Epithelial cell of prostate (primary cell): ENCODE measurements at regions not wholly inside any gene's neighbourhood (a gene's known extent, or its start where the extent isn't known, plus 50 kb on each side); places are given as distances from the start of the nearest gene placed in this dataset.
A peak's percentile ranks its signal among the peaks of the same experiment; 100 is the strongest.
"Not testable (repeated sequence)": the region's sequence is repeated elsewhere in the genome, so short reads cannot be mapped to it uniquely, and the experiment has no call there.

Source experiments
- DNase-seq: peaks from one replicate; pipeline ENCODE4 v3.0.0-alpha.2; 2011; ENCODE audit warnings: low read depth, low spot score
- H3K27ac ChIP-seq: fragments of 450-650 bp; 2 replicates; pipeline ENCODE4 v1.5.1; 2017; ENCODE audit warnings: mild to moderate bottlenecking

DNA sequence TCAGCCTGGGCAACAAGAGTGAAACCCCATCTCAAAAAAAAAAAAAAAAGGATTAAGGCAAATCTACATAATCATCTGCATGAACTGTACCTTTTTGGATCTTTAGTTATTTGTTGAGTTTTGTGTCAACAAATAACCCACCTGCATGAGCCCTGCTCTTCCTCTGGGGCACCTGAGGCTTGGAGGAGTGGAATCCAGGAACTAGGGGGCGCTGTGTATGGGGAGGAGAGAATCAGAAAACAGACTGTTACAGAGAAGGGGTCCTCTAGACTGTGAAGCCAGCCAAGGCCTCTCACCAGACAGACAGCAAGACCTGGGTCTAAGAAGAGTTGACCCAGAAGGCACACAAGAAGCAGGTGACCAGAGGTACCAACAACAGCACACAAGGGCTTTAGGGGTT lies 682.8 kb upstream of the NRP1 start:
- no peak for DNase-seq
- H3K27ac ChIP-seq, result no peak overlapping the region

DNA sequence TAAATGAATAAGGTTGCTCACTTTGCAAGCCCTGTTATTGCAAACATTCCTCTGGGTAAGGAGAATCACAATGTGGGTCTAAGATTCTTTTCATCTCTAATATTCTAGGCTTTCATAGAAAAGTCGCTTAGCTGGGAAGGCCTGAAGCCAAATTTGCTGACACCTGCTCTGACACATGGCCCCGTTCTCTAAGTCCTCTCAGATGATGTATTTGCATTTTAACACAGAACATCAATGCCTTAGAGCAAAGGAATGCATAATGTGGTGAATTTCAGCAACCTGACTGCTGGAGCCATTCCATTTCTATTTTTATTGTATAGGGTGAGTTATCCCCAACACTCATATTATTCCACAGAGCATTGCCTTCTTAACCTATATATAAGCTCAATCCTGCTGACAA lies 682.1 kb upstream of the NRP1 start:
- H3K27ac ChIP-seq, result no peak overlapping the region
- DNase-seq, result no peak

DNA sequence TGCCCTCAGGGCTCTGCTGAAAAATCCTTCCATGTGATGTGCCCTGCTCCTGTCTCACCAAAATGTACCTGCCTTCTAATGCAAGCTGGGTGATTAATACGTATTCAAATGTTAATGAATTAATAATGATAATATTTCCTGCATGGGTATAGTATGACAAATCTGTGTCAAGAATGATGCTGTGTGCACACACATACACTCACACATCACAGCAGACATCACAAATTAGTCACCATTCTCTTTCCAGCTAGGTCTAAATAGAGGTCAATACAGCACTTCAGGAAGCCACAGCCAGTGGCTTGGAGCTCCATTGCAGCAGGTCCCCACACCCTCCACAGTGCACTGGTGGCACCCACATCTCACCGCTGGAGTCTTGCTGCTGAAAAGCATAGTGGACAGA lies 681.2 kb upstream of the NRP1 start:
- no peak overlapping the region for H3K27ac ChIP-seq
- DNase-seq, result peak; percentile 33

DNA sequence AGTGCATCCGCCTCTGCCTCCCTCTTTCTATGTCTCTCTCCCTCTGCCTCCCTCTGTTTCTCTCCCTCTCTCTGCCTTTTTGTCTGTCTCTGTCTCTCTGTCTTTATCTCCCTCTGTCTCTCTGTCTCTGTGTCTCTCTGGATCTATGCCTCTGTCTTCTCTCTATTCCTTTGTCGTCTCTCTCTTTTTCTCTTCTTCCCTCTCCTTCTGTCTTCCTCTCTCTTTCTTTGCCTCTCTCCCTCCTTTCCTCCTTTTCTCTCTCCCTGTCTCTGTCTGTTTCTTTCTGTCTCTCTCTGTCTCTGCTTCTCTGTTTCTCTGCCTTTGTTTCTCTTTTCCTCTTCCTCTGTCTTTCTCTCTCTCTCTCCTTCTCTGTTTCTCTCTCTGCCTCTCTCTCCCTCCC lies 678.8 kb upstream of the NRP1 start:
- H3K27ac ChIP-seq, result no peak overlapping the region
- DNase-seq, result no peak

DNA sequence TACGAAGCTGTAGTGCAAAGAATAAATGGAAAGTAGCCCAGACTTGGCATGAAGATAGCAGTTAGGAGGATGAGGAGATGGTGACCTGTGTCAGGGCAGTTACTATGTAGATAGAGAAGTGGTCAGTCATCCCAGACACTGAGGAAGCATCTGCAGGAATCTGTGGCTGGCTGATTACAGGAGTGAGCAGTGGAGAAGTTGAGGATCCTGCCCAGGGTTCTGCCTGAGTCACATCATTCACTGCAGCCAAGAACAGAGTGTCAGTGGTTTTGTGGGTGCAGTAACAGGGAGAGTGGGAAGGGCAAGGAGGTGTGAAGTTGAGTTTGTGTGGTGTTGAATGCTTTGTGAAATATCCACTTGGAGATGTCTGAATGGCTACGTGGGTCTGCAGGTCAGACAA lies 676.4 kb upstream of the NRP1 start:
- no peak for DNase-seq

DNA sequence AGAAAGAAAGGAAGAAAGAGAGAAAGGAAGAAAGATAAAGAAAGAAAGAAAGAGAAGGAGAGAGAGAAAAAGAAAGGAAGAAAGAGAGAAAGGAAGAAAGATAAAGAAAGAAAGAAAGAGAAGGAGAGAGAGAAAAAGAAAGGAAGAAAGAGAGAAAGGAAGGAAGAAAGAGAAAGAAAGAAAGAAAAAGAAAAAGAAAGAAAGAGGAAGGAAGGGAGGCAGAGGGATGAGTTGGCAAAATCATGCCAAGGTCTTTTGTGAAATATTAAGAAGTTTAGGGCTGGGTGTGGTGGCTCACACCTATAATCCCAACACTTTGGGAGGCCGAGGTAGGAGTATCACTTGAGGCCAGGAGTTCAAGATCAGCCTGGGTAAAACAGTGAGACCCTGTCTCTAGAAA lies 675.8 kb upstream of the NRP1 start:
- H3K27ac ChIP-seq, DNase-seq: not testable (repeated sequence)

More for the DNA sequence above, 676.4 kb upstream of the NRP1 start:
- no peak overlapping the region for H3K27ac ChIP-seq

DNA sequence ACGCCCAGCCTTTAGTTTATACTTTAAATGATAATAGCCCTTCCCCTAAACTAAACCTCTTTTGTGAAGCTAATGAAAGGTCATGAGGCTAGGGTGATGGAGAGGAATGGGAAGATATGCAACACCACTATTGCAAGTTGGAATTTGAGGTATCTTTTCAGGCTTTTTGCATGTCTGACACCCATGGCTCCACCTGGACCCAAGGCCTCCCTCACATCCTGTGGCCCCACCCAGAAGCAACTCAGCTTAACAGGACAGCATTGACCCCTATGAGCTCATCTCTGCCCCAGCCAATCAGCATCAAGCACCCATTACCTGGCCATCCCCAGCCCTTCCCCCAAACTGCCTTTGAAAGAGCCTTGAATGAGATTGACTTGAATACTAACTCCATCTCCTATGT lies 674.2 kb upstream of the NRP1 start:
- no peak overlapping the region for H3K27ac ChIP-seq
- no peak for DNase-seq

DNA sequence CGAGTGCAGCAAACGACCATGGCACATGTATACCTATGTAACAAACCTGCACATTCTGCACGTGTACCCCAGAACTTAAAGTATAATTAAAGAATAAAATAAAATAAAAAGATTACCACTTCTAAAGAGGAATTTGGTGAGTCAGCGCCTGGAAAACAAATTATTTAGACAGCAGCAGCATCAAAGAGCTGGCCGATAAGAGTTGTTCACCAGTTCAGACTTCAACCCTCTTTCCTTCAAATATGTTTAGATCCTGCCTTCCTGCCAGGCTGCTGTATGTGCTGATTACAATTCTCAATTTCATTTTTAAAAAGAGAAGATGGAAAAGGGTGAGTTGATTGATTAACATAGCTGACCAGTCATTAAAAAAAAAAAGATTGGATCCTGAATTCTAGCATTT lies 672.0 kb upstream of the NRP1 start:
- no peak for DNase-seq
- no peak overlapping the region for H3K27ac ChIP-seq

DNA sequence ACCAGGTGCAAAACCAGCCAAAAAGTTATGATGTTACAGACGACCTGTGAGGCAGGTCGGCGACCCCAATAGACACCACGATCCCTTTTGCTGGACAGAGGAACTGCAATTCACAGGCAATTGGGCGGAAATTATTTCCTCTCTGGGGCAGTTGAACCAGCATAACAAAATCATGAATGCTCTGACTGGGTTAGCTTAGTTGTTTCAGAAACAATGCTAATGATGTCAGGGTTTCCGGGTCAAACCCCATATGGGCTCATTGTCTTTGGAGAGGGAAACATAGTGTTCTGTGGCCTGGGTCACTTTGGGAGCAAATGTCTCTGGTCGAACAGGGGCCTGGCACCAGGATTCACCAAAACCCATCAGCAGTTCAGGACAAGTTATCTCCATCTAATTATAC lies 669.1 kb upstream of the NRP1 start:
- DNase-seq, result no peak
- H3K27ac ChIP-seq, result no peak overlapping the region

DNA sequence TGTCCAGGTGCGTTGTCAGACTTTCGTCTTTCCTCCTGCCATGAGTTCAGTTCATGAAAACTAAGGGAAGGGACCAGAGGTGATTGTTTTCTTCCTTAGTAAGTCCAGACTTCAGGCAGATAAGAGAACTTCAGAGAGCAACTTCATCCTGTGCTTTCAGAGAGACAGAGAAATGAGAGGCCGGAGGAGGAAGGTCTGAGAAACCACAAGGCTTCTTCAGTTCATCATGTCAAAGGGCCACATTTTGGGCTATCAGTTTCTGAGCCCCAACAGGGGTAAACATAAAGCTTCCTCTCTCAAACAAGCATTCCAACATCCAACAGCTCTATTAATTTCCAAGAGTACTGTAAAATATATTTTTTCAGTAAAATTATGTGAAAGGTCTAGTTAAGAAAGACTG lies 668.4 kb upstream of the NRP1 start:
- DNase-seq, result no peak
- no peak overlapping the region for H3K27ac ChIP-seq

DNA sequence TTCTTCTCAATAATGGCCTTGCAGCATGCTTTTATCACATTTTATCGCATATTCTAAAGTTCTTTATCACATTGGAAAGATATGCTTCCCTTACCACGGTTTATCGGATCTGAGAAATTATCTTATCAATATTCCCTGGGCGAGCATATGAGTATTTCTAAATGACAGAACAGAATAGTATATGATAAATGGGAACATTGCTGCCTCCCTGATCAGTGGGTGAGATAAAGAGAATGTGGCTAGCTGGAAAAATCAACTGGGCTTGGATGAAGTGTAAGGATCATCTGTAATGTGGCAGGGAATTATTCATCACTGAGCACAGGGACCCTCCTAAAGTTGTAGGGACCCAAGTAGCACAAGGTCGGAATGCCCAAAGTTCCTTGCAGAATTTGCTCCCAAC lies 667.4 kb upstream of the NRP1 start:
- DNase-seq, result no peak
- H3K27ac ChIP-seq, result no peak overlapping the region

DNA sequence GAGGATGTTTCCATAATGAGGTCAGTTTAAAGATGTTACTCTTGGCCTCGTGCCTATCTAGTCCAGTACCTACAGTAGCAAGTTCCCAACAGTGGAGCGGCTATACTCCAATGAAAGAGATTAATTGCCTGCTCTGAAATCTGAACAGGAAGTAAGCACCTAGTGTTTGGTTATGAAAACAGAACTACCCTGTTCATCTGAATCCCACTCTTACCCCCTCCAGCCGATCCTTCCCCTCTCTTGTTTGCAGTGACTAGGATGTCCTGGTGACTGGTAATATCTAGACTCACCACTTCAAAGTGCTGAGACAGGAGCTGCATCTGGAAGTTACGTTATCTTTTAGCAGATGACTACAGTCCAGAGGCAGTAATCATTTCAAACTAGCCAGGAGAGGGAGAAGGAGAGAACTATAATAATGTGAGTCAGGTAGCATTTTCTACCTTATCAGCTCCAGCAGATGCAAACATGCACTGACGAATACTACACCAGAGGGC lies 666.7 kb upstream of the NRP1 start:
- H3K27ac ChIP-seq, result no peak overlapping the region
- DNase-seq, result no peak

DNA sequence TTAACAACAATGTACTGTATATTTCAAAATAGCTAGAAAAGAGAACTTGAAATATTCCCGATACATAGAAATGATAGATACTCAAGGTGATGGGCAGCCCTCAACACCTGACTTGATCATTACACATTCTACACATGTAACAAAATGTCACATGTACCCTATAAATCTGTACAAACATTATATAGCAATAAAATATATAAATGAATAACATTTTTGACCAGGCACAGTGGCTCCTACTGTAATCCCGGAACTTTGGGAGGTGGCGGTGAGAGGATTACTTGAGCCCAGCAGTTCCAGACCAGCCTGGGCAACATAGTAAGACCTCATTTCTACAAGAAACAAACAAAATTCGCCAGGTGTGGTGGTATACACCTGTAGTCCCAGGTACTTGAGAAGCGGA lies 659.5 kb upstream of the NRP1 start:
- no peak for DNase-seq
- H3K27ac ChIP-seq, result no peak overlapping the region

DNA sequence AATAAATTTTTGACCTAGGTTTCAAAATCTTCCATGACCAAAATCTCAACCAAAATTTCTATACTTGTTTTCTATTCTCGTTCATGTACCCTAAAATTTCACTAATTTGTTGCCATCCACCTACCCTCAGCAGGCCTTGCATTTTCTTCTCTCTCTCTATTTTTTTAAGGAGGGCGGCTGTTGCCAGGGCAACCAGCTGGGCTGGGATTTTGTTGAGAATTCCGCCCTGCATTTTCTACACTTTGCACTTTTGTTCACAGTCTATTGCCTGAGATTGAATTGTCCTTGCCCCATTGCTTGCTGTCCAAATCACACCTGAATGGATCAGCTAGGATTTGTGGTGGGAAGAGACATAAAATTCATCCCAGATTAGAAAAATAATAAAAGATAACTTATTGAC lies 657.5 kb upstream of the NRP1 start:
- DNase-seq, result no peak
- H3K27ac ChIP-seq, result no peak overlapping the region

DNA sequence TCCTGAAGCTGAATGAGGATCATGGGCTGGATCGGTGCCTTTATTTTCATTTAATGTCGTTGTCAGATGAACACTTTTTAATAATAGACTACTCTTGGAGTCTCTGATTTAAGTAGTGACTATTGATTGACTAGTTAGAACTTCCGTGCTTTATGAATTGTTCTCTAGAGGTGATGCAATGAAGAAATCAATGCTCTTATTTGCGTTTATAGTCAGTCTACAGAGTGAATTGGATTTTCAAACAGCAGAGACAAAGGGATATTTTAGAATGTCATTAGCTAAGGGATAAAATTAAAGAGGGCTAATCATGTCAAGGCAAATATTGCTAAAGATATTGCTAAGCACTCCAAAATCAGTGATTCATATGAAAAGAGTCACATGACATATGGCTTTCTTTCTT lies 652.0 kb upstream of the NRP1 start:
- no peak overlapping the region for H3K27ac ChIP-seq
- no peak for DNase-seq

DNA sequence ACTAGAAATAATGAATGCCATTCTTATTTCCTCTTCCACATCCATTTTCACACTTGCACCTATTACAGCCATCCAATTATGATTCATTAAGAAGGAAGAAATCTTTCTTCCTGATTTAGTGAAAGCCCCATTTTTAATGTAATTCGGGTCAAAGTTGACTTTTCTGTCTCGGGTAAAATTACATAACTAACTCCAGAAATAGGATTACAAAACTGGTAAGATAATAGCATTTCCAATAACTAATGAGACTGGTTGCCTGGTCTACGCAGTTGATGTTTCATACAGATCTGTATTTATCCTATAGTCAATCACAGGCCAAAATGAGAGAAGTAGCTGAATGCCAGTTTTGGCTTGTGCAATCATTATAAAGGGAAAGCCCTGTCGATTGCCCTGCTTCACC lies 651.5 kb upstream of the NRP1 start:
- no peak overlapping the region for H3K27ac ChIP-seq
- DNase-seq, result no peak

DNA sequence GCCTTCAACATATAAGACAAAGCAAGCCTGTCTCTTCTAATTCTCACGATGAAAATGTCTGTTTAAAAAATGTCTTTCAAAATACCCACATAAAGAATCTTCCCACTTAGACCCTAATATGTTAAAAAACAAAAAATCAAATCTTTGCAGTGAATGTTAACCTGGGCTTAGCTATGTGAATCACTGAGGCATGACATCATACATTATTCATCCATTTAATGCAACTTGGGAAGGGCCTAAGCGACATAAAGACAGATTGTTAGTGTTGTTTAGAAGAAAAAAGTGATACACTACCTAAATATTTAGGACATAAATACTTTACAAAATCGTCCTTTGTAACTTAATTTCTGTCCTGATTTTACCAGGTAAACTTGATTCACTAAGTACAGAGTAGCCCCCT lies 648.5 kb upstream of the NRP1 start:
- peak; percentile 12 for DNase-seq
- no peak overlapping the region for H3K27ac ChIP-seq

DNA sequence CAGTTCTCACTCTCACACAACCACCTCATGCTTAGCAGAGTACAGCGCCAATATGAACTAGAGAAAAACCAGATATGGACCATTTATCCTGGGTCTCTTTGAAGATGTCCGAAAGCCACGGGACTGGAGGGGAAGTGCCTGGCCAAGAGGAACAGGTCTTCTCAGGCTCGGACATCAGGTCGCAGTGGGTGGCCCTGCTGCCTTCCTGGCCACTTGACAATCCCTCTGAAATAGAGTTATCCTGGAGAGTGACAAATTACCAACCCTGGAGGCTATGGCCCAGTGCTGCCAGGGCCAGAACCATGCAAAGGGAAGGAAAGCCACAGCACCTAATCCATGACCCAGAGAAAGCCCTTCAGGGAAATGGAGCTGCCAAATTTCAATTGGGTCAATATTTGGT lies 646.8 kb upstream of the NRP1 start:
- no peak for DNase-seq
- H3K27ac ChIP-seq, result no peak overlapping the region

DNA sequence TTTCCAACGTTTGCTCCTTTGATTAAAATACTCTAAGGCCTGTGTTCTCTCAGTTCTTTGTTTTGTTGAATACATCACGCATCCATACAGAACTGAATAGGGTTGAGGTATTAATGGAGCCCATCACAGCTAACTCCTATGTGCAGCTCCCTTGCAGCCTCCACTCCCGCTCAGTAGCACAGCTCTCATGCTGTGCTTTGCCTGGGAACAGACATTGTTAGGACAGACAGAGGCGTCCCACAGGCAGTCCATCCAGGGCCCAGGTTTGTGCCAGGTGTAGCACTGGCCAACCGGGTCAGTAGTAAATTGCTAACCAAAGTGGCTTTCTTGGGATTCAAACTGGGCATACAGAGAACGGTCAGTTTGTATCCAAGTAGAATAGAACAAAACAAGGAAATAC lies 644.7 kb upstream of the NRP1 start:
- no peak overlapping the region for H3K27ac ChIP-seq
- no peak for DNase-seq

DNA sequence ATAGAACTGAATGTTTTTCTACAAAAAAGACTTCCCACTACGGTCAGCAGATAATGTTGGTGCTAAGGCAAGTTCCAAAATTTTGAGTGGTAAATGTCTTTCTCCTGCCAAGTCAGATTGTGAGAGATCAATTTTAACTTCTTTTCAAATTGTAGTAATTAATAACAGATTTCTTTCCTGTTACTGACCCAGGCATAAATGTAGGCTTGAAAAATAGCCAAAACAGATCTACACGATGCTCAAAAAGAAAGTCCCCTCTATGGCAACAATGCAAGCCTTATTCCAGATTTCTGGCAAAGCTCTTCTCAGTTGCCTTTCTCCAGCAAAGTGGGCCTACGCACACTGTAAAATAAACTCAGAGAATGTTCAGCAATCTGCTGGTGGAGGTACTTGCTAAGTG lies 641.0 kb upstream of the NRP1 start:
- no peak overlapping the region for H3K27ac ChIP-seq
- no peak for DNase-seq

DNA sequence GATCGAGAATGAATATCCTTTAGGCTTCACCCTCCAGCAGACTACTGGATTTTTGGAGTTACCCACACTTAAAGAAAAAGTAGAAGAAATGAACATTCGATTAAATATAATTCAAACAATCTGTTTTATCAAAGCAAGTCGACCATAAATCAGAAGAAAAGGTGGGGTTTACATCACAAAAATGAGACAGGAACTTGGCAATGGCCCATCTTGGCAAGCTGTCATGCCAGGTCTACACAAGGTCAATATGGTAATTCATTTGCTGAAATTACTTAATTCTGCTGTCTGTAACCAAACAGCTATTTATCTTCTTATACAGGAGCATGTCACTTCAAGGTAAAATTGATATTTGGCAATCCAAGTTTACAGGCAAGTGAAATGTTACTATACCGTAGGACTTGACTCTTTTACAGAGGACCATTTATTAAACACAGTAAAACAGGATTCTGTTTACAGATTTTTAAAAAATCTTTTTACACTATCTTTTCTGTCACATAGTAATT lies 640.6 kb upstream of the NRP1 start:
- H3K27ac ChIP-seq, result no peak overlapping the region
- no peak for DNase-seq

DNA sequence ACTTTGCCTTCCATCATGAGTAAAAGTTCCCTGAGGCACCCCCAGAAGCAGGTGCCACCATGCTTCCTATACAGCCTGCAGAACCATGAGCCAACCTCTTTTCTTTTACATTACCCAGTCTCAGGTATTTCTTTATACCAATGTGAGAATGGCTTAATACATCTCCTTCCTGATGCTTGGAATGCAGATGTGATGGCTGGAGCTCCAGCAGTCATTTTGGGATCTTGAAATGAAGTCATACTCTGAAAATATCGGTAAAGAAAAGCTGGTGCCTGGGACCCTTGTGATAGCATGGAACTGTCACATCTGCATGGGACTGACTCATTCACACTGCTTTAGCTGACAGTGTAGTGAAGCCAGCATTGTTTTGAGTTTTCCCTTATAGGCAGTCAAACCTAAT lies 634.5 kb upstream of the NRP1 start:
- no peak overlapping the region for H3K27ac ChIP-seq
- no peak for DNase-seq

DNA sequence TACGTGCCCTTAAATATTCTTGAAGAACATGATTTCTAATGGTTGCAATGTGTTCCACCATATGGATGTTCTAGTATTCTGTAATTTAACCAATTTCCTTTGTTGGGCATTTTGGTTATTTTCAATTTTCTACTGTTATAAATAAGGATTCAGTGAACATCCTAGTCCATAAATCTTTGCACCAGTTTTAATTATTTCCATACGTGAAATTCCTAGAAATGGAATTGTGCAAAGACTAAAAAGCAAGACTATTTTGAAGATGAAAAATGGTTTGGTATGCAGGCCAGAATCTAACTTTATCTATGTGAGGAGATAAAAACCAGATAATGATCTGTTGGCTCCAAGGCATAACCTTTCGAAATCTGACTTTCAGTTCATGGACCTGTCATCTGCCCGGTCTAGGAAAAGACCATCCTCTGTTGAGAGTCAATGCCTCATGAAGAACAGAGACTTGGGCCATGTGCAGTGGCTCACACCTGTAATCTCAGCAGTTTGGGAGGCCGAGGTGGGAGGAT lies 633.2 kb upstream of the NRP1 start:
- H3K27ac ChIP-seq, result no peak overlapping the region
- DNase-seq, result no peak
